GM10248 (cell line): ENCODE measurements at regions not wholly inside any gene's neighbourhood (a gene's known extent, or its start where the extent isn't known, plus 50 kb on each side); places are given as distances from the start of the nearest gene placed in this dataset.

ENCODE experiments used
- CTCF ChIA-PET: fragments of 300-600 bp; sonication (Branson Sonifier 250); formaldehyde crosslinking; extraction: SDS; loops from one replicate; lab custom pipeline; 2021; ENCODE audit warnings: antibody characterized with exemption; lab: Yijun Ruan, JAX
- POLR2A ChIA-PET: fragments of 350-650 bp; sonication (Branson Sonifier 250); formaldehyde crosslinking; extraction: SDS; loops from one replicate; lab custom pipeline; 2020; ENCODE audit warnings: antibody characterized with exemption; lab: Yijun Ruan, JAX
- DNase-seq: peaks from one replicate; pipeline ENCODE4 v3.0.0; 2012; ENCODE audit errors: extremely low spot score
- CTCF ChIP-seq: IDR thresholded peaks from 2 replicates; pipeline ENCODE4 v1.5.1; 2012; ENCODE audit warnings: mild to moderate bottlenecking, low read depth; ENCODE audit errors: extremely low read depth, missing control alignments, control extremely low read depth

GRCh38 chr2:52929412-52929811 is 838.2 kb upstream of the CHAC2 start:
- no peak for DNase-seq
- POLR2A ChIA-PET = no interaction called here
- TF ChIP-seq CTCF = no peak
- CTCF ChIA-PET = no interaction called here

GRCh38 chr2:52919673-52920072 is 847.9 kb upstream of the CHAC2 start:
- ChIA-PET CTCF (interaction anchor here (1.4 kb wide), 1 partner anchor 20 kb away, joined by 4 read pairs; no protein-coding TSS in a partner anchor), POLR2A (no interaction called here)
- DNase-seq = no peak
- TF ChIP-seq CTCF = no peak

GRCh38 chr2:52918551-52918950 is 849.1 kb upstream of the CHAC2 start:
- ChIA-PET CTCF (interaction anchor here (1.4 kb wide), 1 partner anchor 19 kb away, joined by 4 read pairs; no protein-coding TSS in a partner anchor), POLR2A (no interaction called here)
- DNase-seq = no peak
- TF ChIP-seq CTCF = no peak

- POLR2A ChIA-PET = no interaction called here
- CTCF ChIA-PET = interaction anchor here (0.8 kb wide), 1 partner anchor 16 kb away, joined by 3 read pairs; no protein-coding TSS in a partner anchor
- TF ChIP-seq CTCF = no peak
- no peak for DNase-seq
Observed at GRCh38 chr2:52916981-52917380, 850.6 kb upstream of the CHAC2 start.

GRCh38 chr2:52904355-52904891 is 863.2 kb upstream of the CHAC2 start:
- ChIA-PET CTCF (no interaction called here), POLR2A (no interaction called here)
- no peak for DNase-seq
- TF ChIP-seq CTCF = no peak

- DNase-seq = no peak
- ChIA-PET CTCF (no interaction called here), POLR2A (no interaction called here)
- TF ChIP-seq CTCF = no peak
Observed at GRCh38 chr2:52897511-52898044, 870.0 kb upstream of the CHAC2 start.
